Vagina (tissue), 2 donors: ENCODE measurements at regions not wholly inside any gene's neighbourhood (a gene's known extent, or its start where the extent isn't known, plus 50 kb on each side); places are given as distances from the start of the nearest gene placed in this dataset.

Experiments used
- CTCF ChIP-seq, 3 experiments: fragments of 450-650 bp in 2 of 3; fragments of 200-600 bp in 1 of 3; sonication (generic) in 1 of 3; IDR thresholded peaks; one replicate each; pipeline ENCODE4 v1.5.1; 2017 to 2019; ENCODE audit warnings: antibody characterized with exemption in 3 of 3, mild to moderate bottlenecking in 2 of 3, moderate library complexity in 2 of 3
- POLR2AphosphoS5 ChIP-seq, 2 donors: sonication (generic); formaldehyde crosslinking; IDR thresholded peaks; one replicate each; pipeline ENCODE4 v1.9.0; 2017; ENCODE audit warnings: antibody characterized with exemption in 2 of 2, mild to moderate bottlenecking in 2 of 2, low read depth in 1 of 2; ENCODE audit not compliant: insufficient read depth in 1 of 2

- TF ChIP-seq CTCF (IDR thresholded peaks at IDR 0.05) = no peak
- TF ChIP-seq POLR2AphosphoS5 (IDR thresholded peaks at IDR 0.05; ENCODE audit: insufficient read depth in 1 of 2, low read depth in 1 of 2) = no peak
Measured at GRCh38 chr2:142682528-142682927, 194.9 kb upstream of the KYNU start.
